GM12891 (cell line): ENCODE measurements at regions not wholly inside any gene's neighbourhood (a gene's known extent, or its start where the extent isn't known, plus 50 kb on each side); places are given as distances from the start of the nearest gene placed in this dataset.

Experiments used
- POLR2A ChIP-seq: IDR thresholded peaks from 2 replicates; pipeline ENCODE4 v1.6.1; 2011; ENCODE audit warnings: low read depth, low read length, control low read depth
- POLR2AphosphoS5 ChIP-seq: IDR thresholded peaks from 2 replicates; pipeline ENCODE4 v1.6.1; 2011; ENCODE audit warnings: low read depth, low read length, control low read depth
- POU2F2 ChIP-seq: IDR thresholded peaks from 2 replicates; pipeline ENCODE4 v1.6.1; 2011; ENCODE audit warnings: low read depth, mild to moderate bottlenecking, control low read depth, low read length, moderate library complexity

GRCh38 chr17:79164408-79164807 is 89.8 kb downstream of the ENGASE start:
- no peak for TF ChIP-seq POLR2AphosphoS5
- no peak for TF ChIP-seq POLR2A
- no peak for TF ChIP-seq POU2F2
